ENCODE measurements at regions not wholly inside any gene's neighbourhood (a gene's known extent, or its start where the extent isn't known, plus 50 kb on each side); places are given as distances from the start of the nearest gene placed in this dataset.

DNA sequence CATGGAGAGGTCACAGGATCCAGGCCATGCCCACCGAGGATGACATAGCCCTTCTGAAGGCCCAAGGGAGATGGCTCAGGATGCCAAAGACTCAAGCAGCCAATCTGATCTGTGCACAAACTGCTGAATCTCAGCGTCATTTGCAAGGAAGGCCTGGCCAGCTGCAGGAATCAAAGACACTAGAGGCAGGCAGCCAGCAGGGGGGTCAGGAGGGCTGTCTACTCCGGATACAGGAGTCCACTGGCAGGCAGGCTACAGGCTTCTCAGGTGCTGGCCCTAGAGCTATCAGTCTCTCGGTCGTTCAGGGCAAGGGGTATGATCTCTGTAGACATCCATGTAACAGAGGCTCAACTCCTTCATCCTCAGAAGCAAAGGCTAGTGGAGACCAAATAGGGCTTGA lies 1735.3 kb downstream of the TP53TG3F start:
- DNase-seq (no peak), ATAC-seq (ENCODE audit: low read depth) (no peak)
- POLR2A ChIA-PET = no interaction called here
- Histone ChIP-seq H3K4me1 (ENCODE audit: control insufficient read depth in 2 of 2, insufficient read depth in 2 of 2, low read length in 2 of 2) (no peaks in the 10 kb centered on the region), H3K79me2 (ENCODE audit: control insufficient read depth, insufficient read depth, low read length) (no peaks in the 10 kb centered on the region), H2AFZ (ENCODE audit: insufficient read depth, low read depth, low read length, poor library complexity, severe bottlenecking) (no peak overlapping the region), H3K9ac (ENCODE audit: low read length) (no peak overlapping the region), H3K27ac (ENCODE audit: low read length in 2 of 2) (no peak overlapping the region), H3K4me3 (ENCODE audit: control extremely low read depth in 1 of 5, extremely low read depth in 1 of 5, insufficient read depth in 1 of 5, low read depth in 2 of 5, low read length in 4 of 5) (no peak overlapping the region), H3K27me3 (replicated peaks in 1 of 4; ENCODE audit: control extremely low read depth in 1 of 4, control insufficient read depth in 3 of 4, insufficient read depth in 4 of 4, low read length in 3 of 4) (no peaks in the 10 kb centered on the region), H4K20me1 (ENCODE audit: control insufficient read depth, insufficient read depth, low read length, poor library complexity, severe bottlenecking) (no peaks in the 10 kb centered on the region), H3K4me2 (replicated peaks; ENCODE audit: low read depth, low read length, poor library complexity, severe bottlenecking) (no peak overlapping the region), H3K36me3 (replicated peaks in 1 of 2; ENCODE audit: control extremely low read depth in 1 of 2, control insufficient read depth in 1 of 2, extremely low read depth in 1 of 2, insufficient read depth in 2 of 2, low read length in 1 of 2) (no peaks in the 10 kb centered on the region), H3K9me3 (ENCODE audit: control extremely low read depth in 1 of 3, control insufficient read depth in 2 of 3, insufficient read depth in 1 of 3, low read length in 2 of 3) (peaks cover 0 to 36% (median 0%) of the 10 kb centered on the region in 3 donors)
- no peak for TF ChIP-seq CTCF (IDR thresholded peaks at IDR 0.05)
- no peak for TF ChIP-seq EZH2 (IDR thresholded peaks at IDR 0.05; ENCODE audit: borderline replicate concordance, insufficient read depth, low read depth, low read length, poor library complexity, severe bottlenecking)
- Mint-ChIP-seq H3K27me3 (no peaks in the 10 kb centered on the region), H3K9me3 (ENCODE audit: insufficient read depth) (peaks cover 2% of the 10 kb centered on the region), H3K4me1 (no peaks in the 10 kb centered on the region), H3K27ac (no peak overlapping the region), H3K4me3 (no peak overlapping the region)
- intact Hi-C loops (cut with micrococcal nuclease) = no loop called here
- WGBS (ENCODE audit: insufficient coverage) = 82% methylated on average over 3 of the region's 5 CpGs
- CTCF ChIA-PET = no interaction called here

DNA sequence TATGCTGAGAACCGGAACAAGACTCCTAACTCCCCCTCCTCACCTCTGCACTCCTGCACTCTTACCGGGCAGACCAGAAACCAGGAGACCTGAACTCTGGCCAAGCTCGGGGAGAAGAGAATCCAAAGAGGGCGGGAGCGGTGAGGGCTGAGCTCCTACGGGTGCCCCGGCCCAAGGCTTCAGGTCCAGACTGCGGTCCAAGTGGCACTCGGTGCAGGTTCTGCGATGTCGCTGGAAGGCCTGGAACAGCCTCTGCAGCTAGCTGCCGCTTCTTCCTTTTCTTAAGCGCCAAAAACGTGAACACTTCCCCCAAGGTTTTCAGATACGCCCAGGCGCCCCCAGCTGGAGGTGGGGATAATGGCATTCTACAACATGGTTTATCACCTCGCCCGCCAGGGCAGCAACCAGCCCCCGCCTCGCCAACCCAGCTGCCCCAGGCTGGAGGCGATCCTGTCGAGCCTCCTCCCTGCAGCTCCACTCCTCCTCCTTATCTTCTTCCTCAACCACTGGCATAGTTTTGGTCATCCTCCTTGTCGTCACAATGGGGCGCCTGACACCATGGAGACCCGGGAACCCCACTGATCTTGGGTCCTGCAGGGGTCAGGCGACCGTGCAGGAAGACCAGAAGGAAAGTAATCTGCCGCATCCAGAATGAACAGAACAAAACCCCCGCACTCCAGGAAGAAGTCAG lies 1735.9 kb downstream of the TP53TG3F start:
- Histone ChIP-seq H3K36me3 (replicated peaks in 1 of 2; ENCODE audit: control extremely low read depth in 1 of 2, control insufficient read depth in 1 of 2, extremely low read depth in 1 of 2, insufficient read depth in 2 of 2, low read length in 1 of 2) (no peaks in the 10 kb centered on the region), H2AFZ (ENCODE audit: insufficient read depth, low read depth, low read length, poor library complexity, severe bottlenecking) (no peak overlapping the region), H3K4me3 (ENCODE audit: control extremely low read depth in 1 of 5, extremely low read depth in 1 of 5, insufficient read depth in 1 of 5, low read depth in 2 of 5, low read length in 4 of 5) (no peak overlapping the region), H3K9ac (ENCODE audit: low read length) (no peak overlapping the region), H3K79me2 (ENCODE audit: control insufficient read depth, insufficient read depth, low read length) (no peaks in the 10 kb centered on the region), H4K20me1 (ENCODE audit: control insufficient read depth, insufficient read depth, low read length, poor library complexity, severe bottlenecking) (no peaks in the 10 kb centered on the region), H3K4me2 (replicated peaks; ENCODE audit: low read depth, low read length, poor library complexity, severe bottlenecking) (no peak overlapping the region), H3K4me1 (ENCODE audit: control insufficient read depth in 2 of 2, insufficient read depth in 2 of 2, low read length in 2 of 2) (no peaks in the 10 kb centered on the region), H3K27me3 (replicated peaks in 1 of 4; ENCODE audit: control extremely low read depth in 1 of 4, control insufficient read depth in 3 of 4, insufficient read depth in 4 of 4, low read length in 3 of 4) (no peaks in the 10 kb centered on the region), H3K27ac (ENCODE audit: low read length in 2 of 2) (no peak overlapping the region), H3K9me3 (ENCODE audit: control extremely low read depth in 1 of 3, control insufficient read depth in 2 of 3, insufficient read depth in 1 of 3, low read length in 2 of 3) (peaks cover 0 to 36% (median 0%) of the 10 kb centered on the region in 3 donors)
- ATAC-seq (ENCODE audit: low read depth) (no peak), DNase-seq (no peak)
- POLR2A ChIA-PET = no interaction called here
- 78% methylated on average over 27 of the region's 29 CpGs for WGBS (ENCODE audit: insufficient coverage)
- no peaks in the 10 kb centered on the region for H3K4me1 Mint-ChIP-seq
- CTCF ChIA-PET = no interaction called here
- H3K27me3 Mint-ChIP-seq = no peaks in the 10 kb centered on the region
- no peak overlapping the region for H3K27ac Mint-ChIP-seq
- TF ChIP-seq EZH2 (IDR thresholded peaks at IDR 0.05; ENCODE audit: borderline replicate concordance, insufficient read depth, low read depth, low read length, poor library complexity, severe bottlenecking) = no peak
- no peak for TF ChIP-seq CTCF (IDR thresholded peaks at IDR 0.05)
- intact Hi-C loops (cut with micrococcal nuclease) = no loop called here
- H3K9me3 Mint-ChIP-seq (ENCODE audit: insufficient read depth) = peaks cover 2% of the 10 kb centered on the region
- no peak overlapping the region for H3K4me3 Mint-ChIP-seq

All from B cell (primary cell).